LNCAP (cell line): ENCODE measurements at regions not wholly inside any gene's neighbourhood (a gene's known extent, or its start where the extent isn't known, plus 50 kb on each side); places are given as distances from the start of the nearest gene placed in this dataset.

Experiments
- CTCF ChIP-seq: fragments of 450-650 bp; IDR thresholded peaks from 2 replicates; pipeline ENCODE4 v1.5.1; 2017; ENCODE audit warnings: mild to moderate bottlenecking

DNA sequence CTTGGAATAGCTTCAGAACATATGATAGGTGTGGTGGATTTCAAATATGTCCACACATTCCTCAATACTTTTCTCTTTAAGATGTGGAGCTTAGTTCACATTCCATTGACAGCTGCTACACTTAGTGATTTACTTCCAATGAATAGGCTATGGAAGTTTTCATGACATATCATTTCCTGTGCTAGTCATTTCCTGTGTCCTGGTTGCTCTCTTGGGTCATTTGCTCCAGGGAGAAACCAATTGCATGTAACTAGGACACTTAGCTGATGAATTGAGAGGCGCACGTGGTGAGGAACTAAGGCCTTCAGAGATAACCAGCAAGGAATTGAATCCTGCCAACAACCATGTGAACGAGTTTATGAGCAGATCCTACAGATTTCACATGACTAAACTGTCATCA, 120.9 kb downstream of the SLC17A6 start:
- TF ChIP-seq CTCF, result no peak

- no peak for TF ChIP-seq CTCF
Observed at GRCh38 chr11:22458161-22458560, 120.0 kb downstream of the SLC17A6 start.

DNA sequence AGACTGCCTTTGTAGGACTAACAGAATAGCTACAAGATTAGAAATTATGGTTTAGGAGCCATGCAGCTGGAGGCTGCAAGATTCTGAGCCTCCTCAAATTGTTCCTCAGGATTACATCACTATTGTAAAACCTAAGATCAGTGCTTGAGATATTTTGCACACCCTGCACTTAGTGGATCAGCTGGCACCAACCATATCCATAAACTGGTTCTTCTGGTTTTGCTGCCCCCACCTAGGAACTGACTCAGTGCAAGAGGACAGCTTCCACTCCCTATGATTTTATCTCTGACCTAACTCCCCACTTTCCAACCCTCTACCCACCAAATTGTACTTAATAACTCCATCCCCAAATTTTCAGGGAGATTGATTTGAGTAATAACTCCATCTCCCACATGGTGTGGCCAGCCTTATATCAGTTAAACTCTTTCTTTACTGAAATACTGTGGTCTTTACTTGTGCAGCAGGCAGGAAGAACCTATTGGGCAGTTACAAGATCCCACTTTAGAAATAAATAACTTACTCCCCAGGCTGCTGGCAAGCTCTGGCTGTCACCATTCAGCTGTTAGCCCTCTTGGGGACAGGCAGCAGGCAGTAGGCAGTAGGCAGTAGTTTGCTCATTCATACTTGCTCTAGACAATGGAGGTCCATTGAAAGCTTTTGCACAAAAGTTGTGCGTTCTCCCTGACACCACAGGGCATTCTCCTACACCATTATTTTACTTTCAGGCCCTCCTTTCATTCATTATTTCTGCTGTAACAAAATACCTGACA, 119.0 kb downstream of the SLC17A6 start:
- TF ChIP-seq CTCF, result no peak

DNA sequence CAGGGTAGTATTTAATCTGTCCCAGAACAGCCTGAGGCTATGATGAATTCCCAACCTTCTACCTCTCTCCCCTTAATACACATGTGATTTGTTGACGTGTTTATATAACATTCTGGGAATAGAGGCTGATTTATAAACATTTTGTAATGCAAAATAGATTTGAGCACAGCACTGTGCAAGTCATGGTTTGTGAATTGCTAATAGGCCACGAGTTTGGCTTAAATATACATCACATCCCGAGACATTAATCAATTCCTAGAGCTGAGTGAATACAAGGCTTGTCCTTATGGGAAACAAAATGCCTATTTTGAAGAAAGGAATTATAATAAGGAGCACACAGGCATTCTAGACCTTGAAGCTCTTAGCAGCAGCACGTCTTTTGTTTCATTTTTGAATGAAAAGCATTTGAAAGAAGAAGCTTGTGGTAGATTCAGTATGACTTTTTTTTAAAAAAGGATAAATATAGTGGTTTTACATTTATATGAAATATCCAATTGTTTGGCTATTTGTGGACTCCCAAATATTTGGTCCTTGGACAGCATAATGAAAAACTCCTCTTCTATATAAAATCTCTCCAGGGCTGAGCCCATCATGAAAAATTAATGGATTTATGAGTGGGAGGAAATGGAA, 116.4 kb downstream of the SLC17A6 start:
- TF ChIP-seq CTCF, result no peak

GRCh38 chr11:22449441-22449840, 111.3 kb downstream of the SLC17A6 start:
- TF ChIP-seq CTCF, result no peak

- TF ChIP-seq CTCF, result no peak
Observed at GRCh38 chr11:22444076-22444475, 105.9 kb downstream of the SLC17A6 start.

- no peak for TF ChIP-seq CTCF
Observed at GRCh38 chr11:22441831-22442230, 103.7 kb downstream of the SLC17A6 start.
